Activated CD4-positive, alpha-beta T cell treated with anti-CD3 and anti-CD28 coated beads, Interleukin-2, Interleukin-4, amounts not matched to agents 100 ng/mL and 50 ng/mL, durations not matched to agents 16 hours and 8 hours (primary cell): ENCODE measurements at regions not wholly inside any gene's neighbourhood (a gene's known extent, or its start where the extent isn't known, plus 50 kb on each side); places are given as distances from the start of the nearest gene placed in this dataset.
A peak's percentile ranks its signal among the peaks of the same experiment; 100 is the strongest.
"Not testable (repeated sequence)": the region's sequence is repeated elsewhere in the genome, so short reads cannot be mapped to it uniquely, and the experiment has no call there.

Experiments used
- DNase-seq: peaks from one replicate; pipeline ENCODE4 v3.0.0-alpha.2; 2020; ENCODE audit warnings: low spot score

DNA sequence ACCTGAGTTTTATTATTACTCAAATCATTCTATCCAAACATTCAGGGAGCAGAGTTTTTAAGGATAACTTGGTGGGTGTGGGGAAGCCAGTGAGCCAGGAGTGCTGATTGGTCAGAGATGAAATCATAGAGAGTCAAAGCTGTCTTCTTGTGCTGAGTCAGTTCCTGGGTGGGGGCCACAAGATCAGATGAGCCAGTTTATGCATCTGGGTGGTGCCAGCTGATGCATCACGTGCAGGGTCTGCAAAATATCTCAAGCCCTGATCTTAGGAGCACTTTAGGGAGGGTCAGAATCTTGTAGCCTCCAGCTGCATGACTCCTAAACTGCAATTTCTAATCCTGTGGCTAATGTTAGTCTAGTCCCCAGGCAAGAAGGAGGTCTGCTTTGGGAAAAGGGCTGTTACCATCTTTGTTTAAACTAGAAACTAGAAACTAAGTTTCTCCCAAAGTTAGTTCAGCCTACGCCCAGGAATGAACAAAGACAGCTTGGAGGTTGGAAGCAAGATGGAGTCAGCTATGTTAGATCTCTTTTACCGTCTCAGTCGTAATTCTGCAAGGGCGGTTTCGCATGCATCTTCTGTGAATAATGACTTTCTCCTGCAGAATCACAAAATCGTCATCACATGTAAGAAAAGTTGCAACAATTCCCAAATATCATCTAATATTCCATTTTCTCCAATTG lies 97.5 kb downstream of the ZNF664 start:
- peak; percentile 6 for DNase-seq

DNA sequence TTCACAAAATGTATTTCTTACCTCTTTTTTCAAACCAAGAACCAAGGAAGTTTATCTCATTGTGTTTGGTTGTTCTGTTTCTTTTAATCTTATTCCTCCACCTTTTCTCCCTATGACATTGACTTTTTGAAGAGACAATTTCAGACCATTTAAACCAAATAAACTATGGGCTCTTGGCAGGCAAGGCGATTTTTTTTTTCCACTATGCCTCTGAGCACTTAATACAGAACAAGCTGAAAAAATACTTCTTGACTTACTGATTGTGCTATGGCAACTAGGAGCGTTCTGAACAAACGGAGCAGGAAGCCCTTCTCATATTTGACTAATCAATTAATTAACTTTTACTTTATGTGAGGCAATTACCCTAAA lies 98.0 kb downstream of the ZNF664 start:
- no peak for DNase-seq

DNA sequence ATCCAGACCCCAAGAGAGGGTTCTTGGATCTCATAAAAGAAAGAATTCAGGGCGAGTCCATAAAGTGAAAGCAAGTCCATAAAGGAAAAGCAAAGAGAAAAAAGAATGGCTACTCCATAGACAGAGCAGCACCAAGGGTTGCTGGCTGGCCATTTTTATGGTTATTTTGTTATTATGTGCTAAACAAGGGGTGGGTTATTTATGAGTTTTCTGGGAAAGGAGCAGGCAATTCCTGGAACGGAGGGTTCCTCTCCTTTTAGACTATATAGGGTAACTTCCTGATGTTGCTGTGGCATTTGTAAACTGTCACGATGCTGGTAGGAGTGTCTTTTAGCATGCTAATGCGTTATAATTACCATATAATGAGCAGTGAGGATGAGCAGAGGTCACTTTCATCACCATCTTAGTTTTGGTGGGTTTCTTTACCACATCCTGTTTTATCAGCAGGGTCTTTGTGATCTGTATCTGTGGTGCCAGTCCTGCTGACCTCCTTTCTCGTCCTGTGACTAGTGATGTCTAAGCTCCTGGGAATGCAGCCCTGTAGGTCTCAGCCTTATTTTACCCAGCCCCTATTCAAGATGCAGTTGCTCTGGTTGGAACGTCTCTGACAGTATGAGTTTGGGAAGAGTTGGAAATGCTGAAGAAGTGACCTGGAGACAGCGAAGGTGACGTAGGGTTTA lies 100.5 kb downstream of the ZNF664 start:
- DNase-seq, result no peak

DNA sequence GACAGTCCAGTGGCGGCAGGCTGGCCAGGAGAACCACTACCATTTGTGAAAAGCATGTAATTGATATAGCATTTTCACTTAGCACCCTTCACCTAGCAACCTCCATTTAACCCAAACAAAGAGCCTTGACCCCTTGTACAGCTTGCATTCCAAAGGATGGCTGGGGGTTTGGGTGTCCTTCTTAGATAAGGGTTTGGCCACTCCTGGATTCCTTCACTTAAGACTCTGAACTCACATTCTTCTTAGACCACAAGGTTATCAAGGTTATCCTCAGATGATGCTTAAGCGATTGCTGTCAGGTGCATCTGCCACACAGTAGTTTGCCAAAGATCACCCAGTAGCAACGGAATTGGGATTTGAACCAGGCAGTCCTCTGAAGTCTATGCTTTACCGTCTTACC lies 102.8 kb downstream of the ZNF664 start:
- no peak for DNase-seq

DNA sequence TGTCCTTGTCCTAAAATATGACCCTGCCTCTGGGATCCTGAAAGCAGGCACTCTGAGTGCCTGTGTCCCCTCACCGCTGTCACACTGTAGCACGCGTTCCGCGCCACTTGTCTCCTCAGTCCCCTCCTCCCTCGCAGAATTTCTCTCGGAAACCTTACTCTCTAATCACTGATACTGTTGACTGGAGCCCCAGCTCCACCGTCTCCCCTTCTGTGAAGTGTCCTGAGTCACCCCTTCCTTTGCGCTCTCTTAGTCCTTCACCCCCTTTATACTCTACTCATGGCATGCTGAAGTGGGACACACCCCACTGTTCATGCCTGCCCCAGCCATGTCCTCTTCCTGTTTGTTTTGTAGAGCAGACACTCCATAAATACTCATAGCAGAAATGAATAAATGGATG lies 104.7 kb downstream of the ZNF664 start:
- DNase-seq, result no peak

DNA sequence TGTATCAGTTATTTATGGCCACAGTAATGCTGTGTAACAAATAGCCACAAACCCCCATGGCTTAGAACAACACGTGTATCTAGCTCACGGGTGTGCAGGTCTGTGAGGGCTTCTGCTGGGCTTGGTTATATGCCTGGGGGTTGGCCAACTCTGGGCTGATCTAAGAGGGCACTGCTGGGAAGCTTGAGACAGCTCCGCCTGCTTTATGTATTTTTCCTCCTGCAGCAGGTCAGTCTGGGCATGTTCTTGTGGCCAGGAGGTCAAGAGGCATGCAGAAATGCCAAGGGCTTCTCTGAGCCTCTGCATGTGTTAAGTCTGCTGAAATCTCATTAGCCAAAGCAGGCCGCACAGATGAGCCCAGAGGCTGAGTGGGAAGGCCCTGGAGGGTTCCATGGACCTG lies 105.8 kb downstream of the ZNF664 start:
- no peak for DNase-seq

DNA sequence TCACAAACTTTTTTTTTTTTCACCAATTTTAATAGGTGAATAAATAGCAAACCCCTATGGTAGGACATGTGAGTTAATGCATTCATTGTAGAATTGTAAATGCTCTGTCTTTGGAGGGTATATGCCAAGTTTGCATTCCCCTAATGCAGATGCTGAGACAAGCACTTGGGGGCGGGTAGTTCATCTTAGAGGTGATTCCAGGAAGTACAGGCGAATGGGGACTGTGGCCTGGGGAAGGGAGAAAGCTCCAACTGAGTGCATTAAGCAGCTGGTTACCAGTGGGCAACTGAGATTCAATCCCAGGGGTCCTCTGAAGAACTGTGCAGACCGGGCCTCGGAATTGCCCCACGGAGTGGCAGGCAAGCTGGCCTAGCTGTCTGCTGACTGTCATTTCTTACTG lies 107.6 kb downstream of the ZNF664 start:
- no peak for DNase-seq

DNA sequence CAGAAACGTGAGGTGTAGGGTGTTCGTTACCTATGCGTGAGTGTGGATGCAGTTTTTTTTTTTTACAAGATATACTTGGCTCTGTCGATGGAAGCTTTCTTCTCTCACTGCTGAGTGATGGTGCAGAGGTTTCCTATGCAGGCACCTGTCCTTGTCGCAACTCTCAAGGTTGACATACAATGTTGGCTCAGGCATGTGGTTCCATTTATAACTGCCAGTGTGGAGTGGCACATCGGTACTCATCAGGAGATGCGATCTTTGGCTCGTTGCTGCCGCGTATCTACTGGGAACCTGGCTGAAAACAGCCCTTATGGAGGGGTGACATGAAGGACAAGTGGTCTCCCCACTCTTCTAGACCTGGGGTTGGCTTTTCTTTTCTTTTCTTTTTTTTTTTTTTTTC lies 109.0 kb downstream of the ZNF664 start:
- no peak for DNase-seq

DNA sequence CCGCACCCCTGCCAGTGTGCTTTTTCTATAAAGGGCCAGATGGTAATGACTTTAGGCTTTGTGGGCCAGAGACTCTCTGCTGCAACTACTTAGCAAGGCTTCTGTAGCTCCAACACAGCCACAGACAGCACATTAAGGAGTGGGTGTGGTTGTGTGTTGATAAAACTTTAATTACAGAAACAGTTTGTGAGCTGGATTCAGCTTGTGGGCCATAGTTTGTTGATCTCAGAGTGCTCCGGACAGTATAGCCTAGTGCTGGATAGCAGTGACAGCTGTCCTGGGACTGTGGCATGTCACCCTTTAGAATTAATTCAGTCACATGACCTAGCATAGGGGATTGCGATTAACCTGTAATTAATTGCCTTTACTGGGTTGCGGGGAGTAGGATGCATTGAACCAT lies 109.7 kb downstream of the ZNF664 start:
- no peak for DNase-seq

DNA sequence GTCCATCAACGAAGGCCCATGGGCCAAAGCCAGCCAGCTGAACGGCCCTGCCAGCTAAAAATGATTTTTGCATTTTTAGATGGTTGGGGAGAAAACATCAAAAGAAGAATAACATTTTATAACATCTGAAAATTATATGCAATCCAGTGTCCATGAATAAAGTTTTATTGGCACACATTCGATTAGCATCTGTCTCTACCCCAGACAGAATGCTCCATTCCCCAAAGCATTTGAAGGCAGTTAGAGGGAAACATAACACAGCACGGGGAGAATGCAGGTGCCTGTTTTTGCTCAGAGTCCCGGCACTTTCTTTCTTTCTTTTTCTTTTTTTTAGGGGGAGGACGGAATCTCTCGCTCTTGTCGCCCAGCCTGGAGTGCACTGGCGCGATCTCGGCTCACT lies 110.7 kb downstream of the ZNF664 start:
- DNase-seq, result no peak

DNA sequence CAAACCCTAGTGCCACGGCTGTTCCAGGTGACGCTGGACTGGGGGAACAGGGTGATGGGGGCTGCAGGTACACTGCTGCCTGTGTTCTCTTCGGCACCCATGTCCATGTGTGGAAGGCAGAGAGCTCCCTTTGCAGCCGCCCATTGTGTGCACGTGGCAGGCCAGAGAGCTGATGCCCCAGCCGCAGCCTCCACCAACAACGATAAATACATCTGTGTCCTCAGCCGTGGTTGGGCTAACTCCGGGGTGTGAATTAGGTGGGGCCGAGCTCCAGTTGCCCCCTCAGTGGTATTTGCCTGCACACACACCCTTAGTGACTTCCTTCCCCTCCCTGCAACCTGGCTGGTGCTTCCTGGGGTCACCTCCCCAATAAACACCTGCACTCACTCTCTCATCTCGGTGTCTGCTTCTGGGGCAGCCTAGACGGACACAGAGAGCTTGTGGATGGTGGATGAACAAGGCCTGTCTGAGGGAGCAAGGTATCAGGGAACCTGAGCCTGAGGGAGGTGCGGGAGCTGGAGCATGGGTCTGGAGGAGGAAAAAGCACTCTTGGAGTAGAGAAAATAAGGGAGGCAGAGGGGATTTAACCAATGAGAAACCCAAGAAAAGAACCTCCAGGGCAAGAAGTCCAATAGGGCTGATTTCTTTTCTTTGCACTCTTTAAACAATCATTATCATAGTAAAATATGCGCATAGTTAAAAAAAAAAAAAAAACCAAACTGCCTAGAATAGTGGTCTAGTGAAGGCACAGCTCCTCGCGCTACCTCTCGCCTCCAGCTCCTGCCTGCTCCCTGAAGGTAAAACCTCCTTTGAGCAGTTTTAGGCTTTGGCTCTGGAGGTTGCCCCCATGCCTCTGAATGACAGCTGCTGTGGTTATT lies 112.6 kb downstream of the ZNF664 start:
- DNase-seq, result no peak

DNA sequence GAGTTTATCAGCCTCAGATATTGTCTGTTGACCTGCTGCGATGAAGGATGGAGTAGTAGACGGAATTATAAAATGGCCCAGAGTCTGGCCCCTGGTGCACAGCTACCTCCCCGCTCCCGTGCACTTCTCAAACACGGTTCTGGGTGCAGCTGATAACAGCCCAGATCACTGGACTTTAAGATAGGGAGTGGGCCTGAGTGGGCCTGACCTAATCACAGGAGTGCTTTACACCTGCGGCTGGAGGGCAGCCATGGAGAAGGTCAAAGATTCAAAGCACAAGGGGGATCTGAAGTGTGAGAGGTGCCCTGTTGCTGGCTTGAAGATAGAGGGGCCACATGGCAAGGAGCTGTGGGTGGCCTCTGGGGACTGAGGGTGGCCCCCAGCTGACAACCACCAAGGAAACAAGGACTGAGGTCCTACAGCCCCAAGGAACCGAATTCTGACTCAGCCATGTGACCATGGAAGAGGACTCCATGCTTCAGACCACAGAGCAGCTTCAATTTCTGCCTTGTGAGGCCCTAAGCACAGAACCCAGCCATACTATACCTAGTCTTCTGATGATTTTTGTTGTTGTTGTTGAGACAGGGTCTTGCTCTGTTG lies 113.4 kb downstream of the ZNF664 start:
- DNase-seq, result no peak

DNA sequence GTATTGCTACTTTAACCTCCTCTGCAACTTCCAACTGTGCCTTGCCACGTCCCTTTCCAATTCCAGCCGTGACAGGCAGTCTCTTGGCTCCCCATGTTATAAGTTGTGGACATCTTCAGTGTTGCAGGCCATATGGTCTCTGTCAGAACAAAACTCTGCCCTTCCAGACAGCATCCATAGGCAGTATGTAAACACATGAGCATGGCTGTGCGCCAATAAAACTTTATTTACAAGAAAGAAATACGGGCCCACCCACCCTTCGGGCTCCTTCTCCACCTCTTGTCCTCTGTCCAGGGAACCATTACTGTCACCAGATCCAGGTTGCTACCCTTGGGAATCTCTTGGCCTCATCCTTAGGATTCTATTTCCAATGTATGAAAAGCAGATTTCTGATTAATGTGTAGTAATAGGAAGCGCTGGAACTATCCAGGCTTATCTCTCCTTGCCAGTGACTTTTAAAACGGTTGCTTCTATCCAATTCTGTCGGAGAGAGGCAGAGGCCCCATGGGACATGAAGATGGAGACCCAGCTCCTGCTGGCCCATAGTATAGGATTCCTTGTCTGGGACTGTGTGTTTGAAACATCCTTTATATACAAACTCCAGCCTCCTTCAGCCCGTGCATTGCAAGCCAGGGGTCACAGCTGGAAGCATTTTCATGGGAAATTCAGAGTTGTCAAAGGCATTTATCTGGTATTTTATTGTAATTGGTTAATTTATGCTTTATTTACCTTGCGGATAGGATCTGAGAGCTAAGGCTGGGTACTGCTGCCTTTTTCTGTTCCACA lies 114.4 kb downstream of the ZNF664 start:
- no peak for DNase-seq

DNA sequence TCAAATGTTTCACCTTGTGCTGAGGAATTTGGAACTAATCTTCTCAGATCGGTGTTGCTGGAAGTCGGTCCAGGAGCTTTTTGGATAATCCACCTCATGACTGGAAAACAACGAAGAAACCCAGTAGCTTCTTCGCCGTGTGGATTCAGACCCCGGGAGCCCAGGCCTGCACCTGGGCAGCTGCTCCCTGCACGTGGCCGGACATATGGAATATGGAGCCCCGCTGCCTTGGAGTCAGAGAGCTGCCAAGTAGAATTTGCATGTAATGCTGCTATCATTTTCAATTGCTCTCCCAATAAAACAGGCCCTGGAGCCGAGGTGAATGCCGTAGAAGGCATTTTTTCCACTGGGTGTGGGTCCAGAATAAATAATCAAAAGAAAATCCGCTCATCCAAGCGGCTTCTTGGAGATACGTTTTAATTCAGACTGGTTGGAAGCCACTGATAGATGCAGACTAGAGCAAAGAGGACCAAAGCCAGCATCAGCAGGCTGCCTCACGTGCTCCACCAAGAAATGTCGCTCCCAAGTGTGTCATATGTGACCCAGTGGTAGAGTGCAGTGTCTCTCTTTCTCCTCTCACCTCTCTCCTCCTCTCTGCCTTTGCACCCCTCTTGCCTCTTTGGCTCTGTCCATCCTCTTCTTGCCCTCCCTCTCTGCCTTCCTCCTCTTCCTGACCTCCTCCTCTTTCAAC lies 115.3 kb downstream of the ZNF664 start:
- DNase-seq, result no peak

DNA sequence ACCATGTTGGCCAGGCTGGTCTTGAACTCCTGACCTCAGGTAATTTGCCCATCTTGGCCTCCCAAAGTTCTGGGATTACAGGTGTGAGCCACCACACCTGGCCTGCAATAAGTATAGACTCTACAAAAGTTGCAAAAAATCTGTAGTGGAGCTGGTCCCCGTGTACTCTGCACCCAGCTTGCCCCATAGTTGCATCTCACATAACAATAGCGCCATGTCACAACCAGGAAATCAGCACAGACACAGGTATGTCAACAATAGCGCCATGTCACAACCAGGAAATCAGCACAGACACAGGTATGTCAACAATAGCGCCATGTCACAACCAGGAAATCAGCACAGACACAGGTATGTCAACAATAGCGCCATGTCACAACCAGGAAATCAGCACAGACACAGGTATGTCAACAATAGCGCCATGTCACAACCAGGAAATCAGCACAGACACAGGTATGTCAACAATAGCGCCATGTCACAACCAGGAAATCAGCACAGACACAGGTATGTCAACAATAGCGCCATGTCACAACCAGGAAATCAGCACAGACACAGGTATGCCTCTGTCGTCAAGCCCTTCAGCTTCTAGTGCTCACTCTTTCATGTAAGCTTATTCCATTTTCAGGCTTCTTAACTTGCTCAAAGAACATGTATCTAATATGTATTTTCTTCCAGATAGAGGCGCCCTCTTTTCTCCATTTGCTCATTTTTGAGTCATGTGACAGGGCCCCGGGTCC lies 116.3 kb downstream of the ZNF664 start:
- DNase-seq, result not testable (repeated sequence)

DNA sequence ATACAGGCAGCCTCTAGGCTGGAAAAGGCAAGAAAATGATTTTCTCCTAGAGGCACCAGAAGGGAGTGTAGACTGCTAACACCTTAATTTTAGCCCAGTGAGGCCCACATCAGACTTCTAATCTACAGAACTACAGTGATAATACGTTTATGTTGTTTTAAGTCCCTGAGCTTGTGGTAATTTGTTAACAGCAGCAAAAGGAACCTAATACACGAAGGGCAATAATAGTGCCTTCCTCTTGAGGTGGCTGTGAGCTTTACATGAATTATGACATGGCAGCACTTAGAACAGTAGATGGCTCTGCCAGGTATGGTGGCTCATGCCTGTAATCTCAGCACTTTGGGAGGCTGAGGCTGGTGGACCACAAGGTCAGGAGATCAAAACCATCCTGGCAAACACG lies 118.8 kb downstream of the ZNF664 start:
- DNase-seq, result no peak

DNA sequence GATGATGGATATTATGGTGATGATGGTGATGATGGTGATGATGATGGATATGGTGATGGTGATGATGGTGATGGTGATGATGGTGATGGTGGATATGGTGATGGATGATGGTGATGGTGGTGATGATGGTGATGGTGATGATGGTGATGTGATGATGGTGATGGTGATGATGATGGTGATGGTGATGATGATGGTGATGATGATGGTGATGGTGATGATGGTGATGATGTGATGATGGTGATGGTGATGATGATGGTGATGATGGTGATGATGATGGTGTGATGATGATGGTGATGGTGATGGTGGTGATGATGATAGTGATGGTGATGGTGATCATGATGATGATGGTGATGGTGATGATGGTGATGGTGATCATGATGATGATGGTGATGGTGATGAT lies 119.5 kb downstream of the ZNF664 start:
- not testable (repeated sequence) for DNase-seq

DNA sequence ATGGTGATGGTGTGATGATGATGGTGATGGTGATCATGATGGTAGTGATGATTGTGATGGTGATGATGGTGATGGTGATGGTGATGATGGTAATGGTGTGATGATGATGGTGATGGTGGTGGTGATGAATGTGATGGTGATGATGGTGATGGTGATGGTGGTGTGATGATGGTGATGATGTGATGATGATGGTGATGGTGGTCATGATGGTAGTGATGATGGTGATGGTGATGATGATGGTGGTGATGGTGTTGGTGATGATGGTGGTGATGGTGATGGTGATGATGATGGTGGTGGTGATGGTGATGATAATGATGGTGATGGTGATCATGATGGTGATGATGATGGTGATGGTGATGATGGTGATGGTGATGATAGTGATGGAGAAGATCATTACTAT lies 120.3 kb downstream of the ZNF664 start:
- DNase-seq, result no peak

DNA sequence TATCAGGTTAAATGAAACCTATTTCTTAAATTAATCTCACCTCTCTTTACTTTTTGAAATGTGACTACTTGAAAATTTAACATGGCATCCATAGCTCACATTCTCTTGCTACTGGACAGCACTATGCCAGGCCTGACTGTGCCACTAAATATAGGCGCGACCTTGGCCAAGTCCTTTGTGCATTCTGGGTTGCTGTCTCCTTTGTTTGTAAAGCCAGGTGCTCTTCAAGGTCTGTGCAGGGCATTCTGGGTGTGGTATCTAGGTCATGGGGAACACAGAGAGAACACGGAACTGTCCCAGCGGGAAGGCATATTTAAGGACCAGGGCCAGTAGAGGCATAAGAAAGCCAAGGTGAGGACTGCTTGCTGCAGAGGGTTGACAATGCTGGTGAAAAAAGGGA lies 121.2 kb downstream of the ZNF664 start:
- DNase-seq, result no peak

DNA sequence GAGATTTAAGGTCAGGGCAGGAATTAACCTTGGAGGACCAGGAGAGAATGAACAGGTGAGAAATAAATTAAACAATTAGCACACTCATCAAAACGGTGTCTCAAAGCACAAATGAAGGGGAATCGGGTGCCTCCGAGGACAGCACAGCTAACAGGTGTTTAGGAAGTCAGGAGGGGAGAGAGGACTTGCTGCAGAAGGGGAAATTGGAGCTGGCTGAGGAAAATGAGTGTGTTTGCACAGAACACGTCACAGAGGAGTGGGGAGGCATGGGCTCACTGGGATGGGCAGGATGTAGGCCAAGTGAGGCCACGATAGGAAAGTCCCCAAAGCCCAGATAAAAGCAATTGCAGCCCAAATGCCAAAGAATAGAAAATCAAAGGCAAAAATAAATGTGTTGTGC lies 121.7 kb downstream of the ZNF664 start:
- no peak for DNase-seq

DNA sequence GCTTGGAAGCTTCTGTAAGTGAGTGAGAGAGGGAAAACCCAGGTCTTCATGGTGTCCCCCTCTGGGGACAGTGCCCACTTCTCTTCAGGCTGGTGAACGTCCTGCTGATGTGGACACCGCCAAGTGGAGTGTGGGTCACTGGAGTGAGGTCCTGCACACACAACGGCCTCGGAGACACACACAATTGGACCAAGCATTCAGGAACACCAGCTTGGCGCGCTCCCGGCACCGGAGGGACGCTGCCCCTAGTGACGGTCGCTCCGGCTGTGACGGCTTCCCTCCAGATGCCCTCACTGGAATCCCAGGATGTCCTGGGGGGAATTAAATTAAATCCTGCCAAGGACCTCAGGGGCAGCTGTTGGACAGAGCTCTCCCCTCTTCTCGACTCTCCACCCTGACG lies 123.1 kb downstream of the ZNF664 start:
- no peak for DNase-seq
